RWPE1 (cell line): ENCODE measurements at regions not wholly inside any gene's neighbourhood (a gene's known extent, or its start where the extent isn't known, plus 50 kb on each side); places are given as distances from the start of the nearest gene placed in this dataset.

Experiments used
- CTCF ChIA-PET: fragments of 350-600 bp; sonication (Branson Sonifier 250); formaldehyde crosslinking; extraction: SDS; loops from one replicate; lab custom pipeline; 2021; lab: Yijun Ruan, JAX
- POLR2A ChIA-PET: fragments of 400-600 bp; formaldehyde crosslinking; extraction: SDS; loops from one replicate; lab custom pipeline; 2020; ENCODE audit warnings: antibody characterized with exemption; ENCODE audit not compliant: low non-redundant PET; lab: Yijun Ruan, JAX
- DNase-seq: peaks from one replicate; pipeline ENCODE4 v3.0.0; 2012; ENCODE audit warnings: low spot score
- H3K27ac ChIP-seq: fragments of 450-650 bp; 2 replicates; pipeline ENCODE4 v1.5.1; 2017
- CTCF ChIP-seq: fragments of 450-650 bp; conservative IDR thresholded peaks from 2 replicates; pipeline ENCODE4 v1.5.1; 2017; ENCODE audit warnings: low read depth, mild to moderate bottlenecking

GRCh38 chr11:29373725-29374124 lies 643.1 kb downstream of the KCNA4 start:
- no peak for TF ChIP-seq CTCF
- no peak for DNase-seq
- ChIA-PET CTCF (interaction anchor here (0.6 kb wide), 1 partner anchor 103 kb away, joined by 4 read pairs; no protein-coding TSS in a partner anchor), POLR2A (no interaction called here)
- no peak overlapping the region for H3K27ac ChIP-seq

- no peak for DNase-seq
- no peak for TF ChIP-seq CTCF
- H3K27ac ChIP-seq, result no peak overlapping the region
- POLR2A ChIA-PET, result no interaction called here
- CTCF ChIA-PET, result no interaction called here
Observed at GRCh38 chr11:29368126-29368525, 648.7 kb downstream of the KCNA4 start.

- POLR2A ChIA-PET, result no interaction called here
- DNase-seq, result no peak
Observed at GRCh38 chr11:29364006-29364405, 652.8 kb downstream of the KCNA4 start.

GRCh38 chr11:29361369-29361768 lies 655.5 kb downstream of the KCNA4 start:
- H3K27ac ChIP-seq, result no peak overlapping the region
- no peak for DNase-seq
- ChIA-PET POLR2A (no interaction called here), CTCF (interaction anchor here (0.6 kb wide), 1 partner anchor 22 kb away, joined by 3 read pairs; no protein-coding TSS in a partner anchor)
- TF ChIP-seq CTCF, result no peak

More at GRCh38 chr11:29364006-29364405, 652.8 kb downstream of the KCNA4 start:
- no peak overlapping the region for H3K27ac ChIP-seq
- CTCF ChIA-PET, result interaction anchor here (0.7 kb wide), 1 partner anchor 1165 kb away, joined by 3 read pairs; no protein-coding TSS in a partner anchor
- TF ChIP-seq CTCF, result no peak

GRCh38 chr11:29353833-29354232 lies 663.0 kb downstream of the KCNA4 start:
- ChIA-PET POLR2A (no interaction called here), CTCF (no interaction called here)
- TF ChIP-seq CTCF, result no peak
- no peak for DNase-seq
- H3K27ac ChIP-seq, result no peak overlapping the region

GRCh38 chr11:29352273-29352795 lies 664.5 kb downstream of the KCNA4 start:
- POLR2A ChIA-PET, result no interaction called here
- no peak for DNase-seq
- no peak overlapping the region for H3K27ac ChIP-seq
- TF ChIP-seq CTCF, result no peak
- CTCF ChIA-PET, result interaction anchor here (0.6 kb wide), 1 partner anchor 1039 kb away, joined by 4 read pairs; no protein-coding TSS in a partner anchor
